ENCODE measurements at regions not wholly inside any gene's neighbourhood (a gene's known extent, or its start where the extent isn't known, plus 50 kb on each side); places are given as distances from the start of the nearest gene placed in this dataset.

DNA sequence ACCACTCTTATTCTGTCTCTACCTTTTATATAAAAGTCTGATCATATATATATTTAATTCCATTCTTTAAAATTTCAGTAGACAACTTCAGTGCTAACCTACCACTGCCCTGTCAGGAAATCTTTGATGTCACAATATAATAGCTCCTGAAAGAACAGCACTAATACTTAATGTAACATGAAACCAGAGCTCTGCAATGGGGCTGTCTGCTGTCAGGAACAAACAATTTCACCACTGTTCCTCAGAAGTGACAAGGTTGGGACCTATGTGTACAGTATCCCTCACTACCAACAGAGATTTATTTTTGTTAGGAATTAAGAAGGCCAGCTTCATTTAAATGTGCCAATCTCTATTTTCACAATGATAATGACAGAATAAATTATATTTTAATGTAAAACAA is 165.5 kb upstream of the C11orf58 start:
- Histone ChIP-seq H3K9ac (ENCODE audit: low read length) (no peak overlapping the region), H3K4me2 (ENCODE audit: low read length, poor library complexity, severe bottlenecking) (no peak overlapping the region), H3K4ac (ENCODE audit: low read depth in 1 of 2, low read length in 2 of 2) (no peak overlapping the region), H2AK5ac (ENCODE audit: low read length, severe bottlenecking) (no peak overlapping the region), H3K14ac (ENCODE audit: low read length in 2 of 2) (no peak overlapping the region), H3K36me3 (ENCODE audit: control insufficient read depth in 1 of 2, insufficient read depth in 2 of 2, low read depth in 1 of 2, low read length in 2 of 2) (no peaks in the 10 kb centered on the region), H3K4me3 (ENCODE audit: insufficient read depth in 1 of 2, low read depth in 1 of 2, low read length in 2 of 2) (no peak overlapping the region), H3K27ac (ENCODE audit: low read length, poor library complexity, severe bottlenecking) (no peak overlapping the region), H2BK120ac (ENCODE audit: low read depth, low read length) (no peak overlapping the region), H2AFZ (ENCODE audit: low read depth, low read length) (no peak overlapping the region), H3K27me3 (ENCODE audit: control insufficient read depth in 1 of 2, insufficient read depth in 1 of 2, low read length in 2 of 2) (no peaks in the 10 kb centered on the region), H2BK12ac (ENCODE audit: low read length in 2 of 2) (no peak overlapping the region), H4K8ac (ENCODE audit: low read length) (no peak overlapping the region), H3K79me1 (replicated peaks; ENCODE audit: low read length, poor library complexity, severe bottlenecking) (no peaks in the 10 kb centered on the region), H4K91ac (ENCODE audit: low read length) (no peak overlapping the region), H3K23ac (ENCODE audit: low read length in 2 of 2) (no peak overlapping the region), H3K18ac (ENCODE audit: low read depth in 1 of 2, low read length in 2 of 2) (no peak overlapping the region), H3K9me3 (ENCODE audit: control insufficient read depth, low read length) (no peaks in the 10 kb centered on the region), H3K4me1 (ENCODE audit: control insufficient read depth, insufficient read depth, low read depth, low read length) (no peaks in the 10 kb centered on the region), H2BK5ac (ENCODE audit: low read depth, low read length, poor library complexity, severe bottlenecking) (no peak overlapping the region), H2BK15ac (ENCODE audit: low read depth, poor library complexity, severe bottlenecking) (no peak overlapping the region)
- DNase-seq: peak; percentile 26

DNA sequence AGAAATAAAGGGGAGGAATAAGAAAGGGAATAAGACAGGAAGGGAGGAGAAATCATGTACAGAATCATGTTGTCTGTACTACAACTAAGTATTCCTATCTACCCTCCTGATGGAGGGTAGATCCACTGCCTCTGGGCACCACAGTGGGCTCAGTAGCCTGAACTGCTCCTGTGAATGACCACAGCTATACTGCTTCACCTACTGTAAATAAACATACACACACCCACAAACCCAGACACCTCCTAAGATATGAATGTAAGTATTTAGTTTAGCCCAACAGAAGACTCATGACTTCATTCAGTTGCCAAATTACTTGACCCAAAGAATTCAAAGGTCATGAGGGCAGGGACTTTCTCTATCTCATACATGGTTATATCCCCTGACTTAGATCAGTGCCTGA is 177.3 kb upstream of the C11orf58 start:
- DNase-seq: peak; percentile 26
- Histone ChIP-seq H3K4me2 (ENCODE audit: low read length, poor library complexity, severe bottlenecking) (no peak overlapping the region), H3K14ac (ENCODE audit: low read length in 2 of 2) (no peak overlapping the region), H2BK120ac (ENCODE audit: low read depth, low read length) (no peak overlapping the region), H3K27ac (ENCODE audit: low read length, poor library complexity, severe bottlenecking) (no peak overlapping the region), H2BK12ac (ENCODE audit: low read length in 2 of 2) (no peak overlapping the region), H2AK5ac (ENCODE audit: low read length, severe bottlenecking) (no peak overlapping the region), H4K8ac (ENCODE audit: low read length) (no peak overlapping the region), H2BK15ac (ENCODE audit: low read depth, poor library complexity, severe bottlenecking) (no peak overlapping the region), H2AFZ (ENCODE audit: low read depth, low read length) (no peak overlapping the region), H3K4me3 (ENCODE audit: insufficient read depth in 1 of 2, low read depth in 1 of 2, low read length in 2 of 2) (no peak overlapping the region), H3K23ac (ENCODE audit: low read length in 2 of 2) (no peak overlapping the region), H3K36me3 (ENCODE audit: control insufficient read depth in 1 of 2, insufficient read depth in 2 of 2, low read depth in 1 of 2, low read length in 2 of 2) (no peaks in the 10 kb centered on the region), H4K91ac (ENCODE audit: low read length) (no peak overlapping the region), H3K27me3 (ENCODE audit: control insufficient read depth in 1 of 2, insufficient read depth in 1 of 2, low read length in 2 of 2) (no peaks in the 10 kb centered on the region), H2BK5ac (ENCODE audit: low read depth, low read length, poor library complexity, severe bottlenecking) (no peak overlapping the region), H3K9ac (ENCODE audit: low read length) (no peak overlapping the region), H3K9me3 (ENCODE audit: control insufficient read depth, low read length) (no peaks in the 10 kb centered on the region), H3K79me1 (replicated peaks; ENCODE audit: low read length, poor library complexity, severe bottlenecking) (no peaks in the 10 kb centered on the region), H3K18ac (ENCODE audit: low read depth in 1 of 2, low read length in 2 of 2) (no peak overlapping the region), H3K4me1 (ENCODE audit: control insufficient read depth, insufficient read depth, low read depth, low read length) (no peaks in the 10 kb centered on the region), H3K4ac (ENCODE audit: low read depth in 1 of 2, low read length in 2 of 2) (no peak overlapping the region)

DNA sequence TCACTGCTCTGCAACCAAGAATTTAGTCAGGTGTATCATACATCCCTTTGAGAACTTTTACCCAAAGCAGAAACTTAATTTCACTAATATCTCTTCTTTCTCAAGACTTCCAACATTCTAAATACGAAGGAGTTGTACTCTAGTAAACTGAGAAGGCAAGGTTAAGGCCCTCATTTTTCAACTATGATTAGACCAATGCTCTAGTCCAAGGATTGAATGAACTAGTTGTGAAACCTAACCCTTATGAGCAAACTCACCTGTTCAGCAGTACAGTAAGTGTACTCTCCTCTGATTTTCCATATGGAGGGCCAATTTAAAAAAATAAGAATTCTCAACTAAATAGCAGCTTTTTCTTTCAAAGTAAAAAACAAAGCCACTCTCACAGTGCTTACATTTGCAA is 180.0 kb upstream of the C11orf58 start:
- no peak for DNase-seq
- H3K4me3 ChIP-seq (ENCODE audit: insufficient read depth in 1 of 2, low read depth in 1 of 2, low read length in 2 of 2): no peak overlapping the region
- H4K8ac ChIP-seq (ENCODE audit: low read length): no peak overlapping the region
- no peak overlapping the region for H3K14ac ChIP-seq (ENCODE audit: low read length in 2 of 2)
- no peak overlapping the region for H3K27ac ChIP-seq (ENCODE audit: low read length, poor library complexity, severe bottlenecking)
- H3K9ac ChIP-seq (ENCODE audit: low read length): no peak overlapping the region
- no peak overlapping the region for H3K18ac ChIP-seq (ENCODE audit: low read depth in 1 of 2, low read length in 2 of 2)
- H3K27me3 ChIP-seq (ENCODE audit: control insufficient read depth in 1 of 2, insufficient read depth in 1 of 2, low read length in 2 of 2): no peaks in the 10 kb centered on the region
- H3K79me1 ChIP-seq (replicated peaks; ENCODE audit: low read length, poor library complexity, severe bottlenecking): no peaks in the 10 kb centered on the region
- no peak overlapping the region for H2BK12ac ChIP-seq (ENCODE audit: low read length in 2 of 2)
- H3K9me3 ChIP-seq (ENCODE audit: control insufficient read depth, low read length): no peaks in the 10 kb centered on the region
- H3K36me3 ChIP-seq (ENCODE audit: control insufficient read depth in 1 of 2, insufficient read depth in 2 of 2, low read depth in 1 of 2, low read length in 2 of 2): no peaks in the 10 kb centered on the region
- H3K4ac ChIP-seq (ENCODE audit: low read depth in 1 of 2, low read length in 2 of 2): no peak overlapping the region
- no peak overlapping the region for H2BK5ac ChIP-seq (ENCODE audit: low read depth, low read length, poor library complexity, severe bottlenecking)
- no peak overlapping the region for H2BK120ac ChIP-seq (ENCODE audit: low read depth, low read length)
- WGBS: 80% methylated on average over 1 of the region's 1 CpG
- H2AK5ac ChIP-seq (ENCODE audit: low read length, severe bottlenecking): no peak overlapping the region
- no peak overlapping the region for H3K23ac ChIP-seq (ENCODE audit: low read length in 2 of 2)
- H3K4me1 ChIP-seq (ENCODE audit: control insufficient read depth, insufficient read depth, low read depth, low read length): no peaks in the 10 kb centered on the region
- H2AFZ ChIP-seq (ENCODE audit: low read depth, low read length): no peak overlapping the region
- no peak overlapping the region for H2BK15ac ChIP-seq (ENCODE audit: low read depth, poor library complexity, severe bottlenecking)
- no peak overlapping the region for H4K91ac ChIP-seq (ENCODE audit: low read length)
- no peak overlapping the region for H3K4me2 ChIP-seq (ENCODE audit: low read length, poor library complexity, severe bottlenecking)

DNA sequence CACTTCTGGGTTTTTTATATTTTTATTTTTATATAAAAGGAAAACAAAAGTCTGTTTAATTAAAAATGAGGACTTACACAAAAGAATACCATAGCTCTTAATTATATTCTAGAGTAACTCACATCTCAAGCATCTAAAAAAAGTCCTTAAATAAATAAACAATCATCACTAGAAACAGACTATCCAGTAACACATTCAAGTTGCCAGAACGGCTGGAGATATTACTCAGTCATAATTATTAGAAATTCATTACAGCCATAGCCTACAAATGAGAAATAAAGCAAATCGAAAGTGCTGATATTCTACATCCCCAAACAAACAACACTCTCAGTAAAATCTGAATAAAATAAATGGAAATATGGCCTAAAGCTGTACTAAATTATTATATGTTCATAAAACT is 182.5 kb upstream of the C11orf58 start:
- Histone ChIP-seq H3K4me3 (ENCODE audit: insufficient read depth in 1 of 2, low read depth in 1 of 2, low read length in 2 of 2) (no peak overlapping the region), H2BK120ac (ENCODE audit: low read depth, low read length) (no peak overlapping the region), H2AFZ (ENCODE audit: low read depth, low read length) (no peak overlapping the region), H2BK15ac (ENCODE audit: low read depth, poor library complexity, severe bottlenecking) (no peak overlapping the region), H3K9me3 (ENCODE audit: control insufficient read depth, low read length) (no peaks in the 10 kb centered on the region), H3K4me2 (ENCODE audit: low read length, poor library complexity, severe bottlenecking) (no peak overlapping the region), H2AK5ac (ENCODE audit: low read length, severe bottlenecking) (no peak overlapping the region), H4K91ac (ENCODE audit: low read length) (no peak overlapping the region), H3K27me3 (ENCODE audit: control insufficient read depth in 1 of 2, insufficient read depth in 1 of 2, low read length in 2 of 2) (no peaks in the 10 kb centered on the region), H4K8ac (ENCODE audit: low read length) (no peak overlapping the region), H3K36me3 (ENCODE audit: control insufficient read depth in 1 of 2, insufficient read depth in 2 of 2, low read depth in 1 of 2, low read length in 2 of 2) (no peaks in the 10 kb centered on the region), H3K14ac (ENCODE audit: low read length in 2 of 2) (no peak overlapping the region), H2BK12ac (ENCODE audit: low read length in 2 of 2) (no peak overlapping the region), H3K4me1 (ENCODE audit: control insufficient read depth, insufficient read depth, low read depth, low read length) (no peaks in the 10 kb centered on the region), H2BK5ac (ENCODE audit: low read depth, low read length, poor library complexity, severe bottlenecking) (no peak overlapping the region), H3K79me1 (replicated peaks; ENCODE audit: low read length, poor library complexity, severe bottlenecking) (no peaks in the 10 kb centered on the region), H3K18ac (ENCODE audit: low read depth in 1 of 2, low read length in 2 of 2) (no peak overlapping the region), H3K27ac (ENCODE audit: low read length, poor library complexity, severe bottlenecking) (no peak overlapping the region), H3K9ac (ENCODE audit: low read length) (no peak overlapping the region), H3K23ac (ENCODE audit: low read length in 2 of 2) (no peak overlapping the region), H3K4ac (ENCODE audit: low read depth in 1 of 2, low read length in 2 of 2) (no peak overlapping the region)
- 30% methylated on average over 1 of the region's 2 CpGs for WGBS
- no peak for DNase-seq

All from mesenchymal stem cell (in vitro differentiated cells and primary cell).